GM19452 (cell line): ENCODE measurements at regions not wholly inside any gene's neighbourhood (a gene's known extent, or its start where the extent isn't known, plus 50 kb on each side); places are given as distances from the start of the nearest gene placed in this dataset.
"Not testable (repeated sequence)": the region's sequence is repeated elsewhere in the genome, so short reads cannot be mapped to it uniquely, and the experiment has no call there.

ENCODE experiments used
- ATAC-seq: cut with Tn5 transposase; IDR thresholded peaks from one replicate; pipeline ENCODE4 v1.9.1; 2021; ENCODE audit not compliant: unreplicated experiment

- ATAC-seq = no peak
Observed at GRCh38 chr2:198917926-198918720, 539.6 kb downstream of the SATB2 start.

GRCh38 chr2:198917275-198917674 lies 540.5 kb downstream of the SATB2 start:
- no peak for ATAC-seq

- no peak for ATAC-seq
Observed at GRCh38 chr2:198916548-198917080, 541.1 kb downstream of the SATB2 start.

- ATAC-seq = peak; percentile 99
Observed at GRCh38 chr2:198913394-198914152, 544.2 kb downstream of the SATB2 start.

GRCh38 chr2:198909525-198910267 lies 548.0 kb downstream of the SATB2 start:
- ATAC-seq = no peak

- no peak for ATAC-seq
Observed at GRCh38 chr2:198905881-198906612, 551.7 kb downstream of the SATB2 start.

- no peak for ATAC-seq
Observed at GRCh38 chr2:198901894-198902293, 555.8 kb downstream of the SATB2 start.

GRCh38 chr2:198900141-198900540 lies 557.6 kb downstream of the SATB2 start:
- ATAC-seq = no peak

- no peak for ATAC-seq
Observed at GRCh38 chr2:198890490-198890889, 567.2 kb downstream of the SATB2 start.

GRCh38 chr2:198883604-198884003 lies 574.1 kb downstream of the SATB2 start:
- ATAC-seq = no peak

GRCh38 chr2:198880986-198881385 lies 576.8 kb downstream of the SATB2 start:
- no peak for ATAC-seq

GRCh38 chr2:198880421-198880820 lies 577.3 kb downstream of the SATB2 start:
- ATAC-seq = no peak

GRCh38 chr2:198874472-198874858 lies 583.3 kb downstream of the SATB2 start:
- no peak for ATAC-seq

GRCh38 chr2:198873503-198874471 lies 584.0 kb downstream of the SATB2 start:
- no peak for ATAC-seq

GRCh38 chr2:198863655-198864054 lies 594.1 kb downstream of the SATB2 start:
- ATAC-seq = no peak

- ATAC-seq = no peak
Observed at GRCh38 chr2:198861080-198861479, 596.7 kb downstream of the SATB2 start.

- no peak for ATAC-seq
Observed at GRCh38 chr2:198857246-198857645, 600.5 kb downstream of the SATB2 start.

GRCh38 chr2:198855746-198856145 lies 602.0 kb downstream of the SATB2 start:
- ATAC-seq = not testable (repeated sequence)

GRCh38 chr2:198852248-198852647 lies 605.5 kb downstream of the SATB2 start:
- ATAC-seq = no peak
